ENCODE measurements at regions not wholly inside any gene's neighbourhood (a gene's known extent, or its start where the extent isn't known, plus 50 kb on each side); places are given as distances from the start of the nearest gene placed in this dataset.

DNA sequence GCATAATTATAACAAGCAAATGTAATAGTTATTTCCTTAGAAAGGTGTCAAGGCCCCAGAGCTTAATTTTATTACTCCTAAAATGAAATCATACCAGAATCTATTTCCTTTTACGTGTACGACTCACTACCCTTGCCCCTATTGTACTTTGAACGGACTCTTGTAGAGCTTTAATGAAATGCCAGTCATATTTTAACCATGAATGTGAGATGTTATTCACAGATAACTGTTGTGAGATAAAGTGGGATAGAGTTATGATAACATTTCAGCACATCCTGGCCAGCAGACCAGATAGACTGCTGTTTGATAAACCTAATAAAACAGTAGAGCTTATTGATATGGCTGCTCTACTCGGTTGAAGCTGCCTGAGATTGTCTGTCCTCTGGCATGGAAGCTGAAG, 500.8 kb upstream of the PBX1 start:
- no peaks in the 10 kb centered on the region for H3K27me3 ChIP-seq
- no peak overlapping the region for H3K4me3 ChIP-seq
- no peaks in the 10 kb centered on the region for H3K36me3 ChIP-seq
- no peaks in the 10 kb centered on the region for H3K4me1 ChIP-seq
- H3K9me3 ChIP-seq = no peaks in the 10 kb centered on the region
- no peak overlapping the region for H3K27ac ChIP-seq (replicated peaks in 1 of 4)
- TF ChIP-seq POLR2AphosphoS5 (IDR thresholded peaks at IDR 0.05) = no peak
- TF ChIP-seq POLR2A (IDR thresholded peaks at IDR 0.05; ENCODE audit: low read depth) = no peak
- TF ChIP-seq, protein P1, sequence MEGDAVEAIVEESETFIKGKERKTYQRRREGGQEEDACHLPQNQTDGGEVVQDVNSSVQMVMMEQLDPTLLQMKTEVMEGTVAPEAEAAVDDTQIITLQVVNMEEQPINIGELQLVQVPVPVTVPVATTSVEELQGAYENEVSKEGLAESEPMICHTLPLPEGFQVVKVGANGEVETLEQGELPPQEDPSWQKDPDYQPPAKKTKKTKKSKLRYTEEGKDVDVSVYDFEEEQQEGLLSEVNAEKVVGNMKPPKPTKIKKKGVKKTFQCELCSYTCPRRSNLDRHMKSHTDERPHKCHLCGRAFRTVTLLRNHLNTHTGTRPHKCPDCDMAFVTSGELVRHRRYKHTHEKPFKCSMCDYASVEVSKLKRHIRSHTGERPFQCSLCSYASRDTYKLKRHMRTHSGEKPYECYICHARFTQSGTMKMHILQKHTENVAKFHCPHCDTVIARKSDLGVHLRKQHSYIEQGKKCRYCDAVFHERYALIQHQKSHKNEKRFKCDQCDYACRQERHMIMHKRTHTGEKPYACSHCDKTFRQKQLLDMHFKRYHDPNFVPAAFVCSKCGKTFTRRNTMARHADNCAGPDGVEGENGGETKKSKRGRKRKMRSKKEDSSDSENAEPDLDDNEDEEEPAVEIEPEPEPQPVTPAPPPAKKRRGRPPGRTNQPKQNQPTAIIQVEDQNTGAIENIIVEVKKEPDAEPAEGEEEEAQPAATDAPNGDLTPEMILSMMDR (IDR thresholded peaks at IDR 0.05) = no peak
- no peak for TF ChIP-seq EP300 (IDR thresholded peaks at IDR 0.05)
- DNase-seq (ENCODE audit: extremely low spot score) = no peak
- 77% methylated on average over 4 of the region's 4 CpGs for WGBS
- intact Hi-C loops (cut with DNase I) = no loop called here

DNA sequence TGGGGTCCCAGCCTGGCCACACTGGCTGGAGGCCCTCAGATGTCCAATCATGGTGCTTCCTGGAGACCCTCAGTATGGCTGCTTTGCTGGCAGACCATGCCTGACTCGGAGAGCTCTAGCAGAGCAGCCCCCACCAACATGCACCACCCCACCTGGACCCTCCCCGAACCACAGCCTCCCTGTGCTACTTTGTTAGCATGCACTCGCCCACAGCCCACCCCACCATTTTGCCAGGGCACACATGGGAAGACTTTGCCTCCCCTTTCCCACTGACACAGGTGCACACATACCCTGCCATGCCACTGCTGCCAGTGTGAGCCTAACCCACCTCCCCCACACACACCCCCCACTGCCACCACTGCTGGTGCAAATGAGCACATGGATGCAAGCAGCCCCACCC, 497.5 kb upstream of the PBX1 start:
- intact Hi-C loops (cut with DNase I) = no loop called here

DNA sequence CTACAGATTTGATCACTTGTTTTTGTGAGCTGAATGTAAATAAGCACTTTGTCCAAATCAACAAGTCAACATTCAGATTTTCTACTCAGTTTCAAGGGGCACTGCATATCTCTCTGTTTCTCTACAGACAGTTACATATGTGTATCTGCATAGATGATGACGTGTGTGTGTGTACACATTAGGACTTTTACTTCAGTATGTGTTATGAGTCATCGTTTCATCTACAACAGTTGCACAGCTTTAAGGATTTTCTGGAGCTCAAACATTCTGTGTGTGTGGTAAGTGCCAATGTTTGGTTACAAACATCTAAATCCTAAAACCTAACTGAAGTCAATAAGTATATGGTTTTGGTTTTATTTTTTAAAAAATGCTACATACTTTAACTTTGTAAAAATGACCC, 494.5 kb upstream of the PBX1 start:
- Histone ChIP-seq H3K9me3 (peaks cover 0 to 5% (median under 1%) of the 10 kb centered on the region in 4 donors), H3K27ac (replicated peaks in 1 of 4) (no peak overlapping the region), H3K4me3 (no peak overlapping the region), H3K36me3 (no peaks in the 10 kb centered on the region), H3K27me3 (no peaks in the 10 kb centered on the region), H3K4me1 (no peaks in the 10 kb centered on the region)
- intact Hi-C loops (cut with DNase I) = no loop called here
- no peak for DNase-seq (ENCODE audit: extremely low spot score)
- WGBS = 81% methylated on average over 2 of the region's 2 CpGs
- TF ChIP-seq, protein P1 (IDR thresholded peaks at IDR 0.05) = no peak
- TF ChIP-seq POLR2AphosphoS5 (IDR thresholded peaks at IDR 0.05) (no peak), POLR2A (IDR thresholded peaks at IDR 0.05; ENCODE audit: low read depth) (no peak), EP300 (IDR thresholded peaks at IDR 0.05) (no peak)

More for the DNA sequence above, 497.5 kb upstream of the PBX1 start:
- Histone ChIP-seq H3K27ac (replicated peaks in 1 of 4) (no peak overlapping the region), H3K9me3 (no peaks in the 10 kb centered on the region), H3K36me3 (no peaks in the 10 kb centered on the region), H3K4me1 (no peaks in the 10 kb centered on the region), H3K27me3 (no peaks in the 10 kb centered on the region), H3K4me3 (no peak overlapping the region)
- WGBS = 100% methylated on average over 2 of the region's 3 CpGs
- DNase-seq (ENCODE audit: extremely low spot score) = no peak
- TF ChIP-seq, protein P1 (IDR thresholded peaks at IDR 0.05) = no peak
- TF ChIP-seq POLR2A (IDR thresholded peaks at IDR 0.05; ENCODE audit: low read depth) = no peak
- no peak for TF ChIP-seq POLR2AphosphoS5 (IDR thresholded peaks at IDR 0.05)
- TF ChIP-seq EP300 (IDR thresholded peaks at IDR 0.05) = no peak

DNA sequence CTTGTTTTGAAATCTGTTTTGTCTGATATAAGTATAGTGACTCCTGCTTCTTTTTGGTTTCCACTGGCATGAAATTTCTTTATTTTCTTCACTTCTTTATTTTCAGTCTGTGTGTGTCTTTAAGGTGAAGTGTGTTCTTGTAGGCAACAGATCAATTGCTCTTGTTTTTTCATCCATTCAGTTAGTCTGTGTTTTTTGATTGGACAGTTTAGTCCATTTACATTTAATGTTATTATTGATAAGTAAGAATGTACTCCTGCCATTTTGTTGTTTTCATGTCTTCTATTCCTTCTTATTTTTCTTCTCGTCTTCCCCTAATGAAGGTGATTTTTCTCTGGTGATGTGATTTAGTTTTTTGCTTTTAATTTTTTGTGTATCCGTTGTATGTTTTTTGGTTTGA, 487.7 kb upstream of the PBX1 start:
- intact Hi-C loops (cut with DNase I) = no loop called here
- H3K36me3 ChIP-seq = no peaks in the 10 kb centered on the region
- peaks cover 0 to 41% (median 32%) of the 10 kb centered on the region in 4 donors for H3K9me3 ChIP-seq
- no peak for DNase-seq (ENCODE audit: extremely low spot score)
- no peaks in the 10 kb centered on the region for H3K4me1 ChIP-seq
- H3K4me3 ChIP-seq = no peak overlapping the region
- WGBS = 92% methylated on average over 2 of the region's 2 CpGs
- TF ChIP-seq POLR2AphosphoS5 (IDR thresholded peaks at IDR 0.05) (no peak), EP300 (IDR thresholded peaks at IDR 0.05) (no peak), POLR2A (IDR thresholded peaks at IDR 0.05; ENCODE audit: low read depth) (no peak)
- TF ChIP-seq, protein P1 (IDR thresholded peaks at IDR 0.05) = no peak
- no peak overlapping the region for H3K27ac ChIP-seq (replicated peaks in 1 of 4)
- no peaks in the 10 kb centered on the region for H3K27me3 ChIP-seq

DNA sequence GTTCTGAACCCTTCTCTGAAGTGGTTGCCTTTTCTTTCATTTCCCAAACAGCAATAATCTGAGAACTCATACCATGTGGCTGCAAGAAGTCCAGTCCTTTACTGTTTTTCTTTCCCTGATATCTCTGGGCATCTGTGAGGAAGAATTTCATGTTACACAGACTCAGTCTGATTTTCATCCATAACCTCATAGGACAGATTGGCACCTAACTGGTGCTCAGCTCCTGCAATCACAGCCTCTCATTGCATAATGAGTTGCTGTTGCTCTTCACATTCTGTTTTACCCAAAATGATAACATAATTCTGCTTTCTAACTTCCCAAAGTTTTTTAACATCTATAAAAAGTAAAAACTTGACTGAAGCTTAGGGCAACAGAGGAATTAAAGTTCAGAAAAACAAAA, 472.2 kb upstream of the PBX1 start:
- no peaks in the 10 kb centered on the region for H3K36me3 ChIP-seq
- H3K4me1 ChIP-seq = no peaks in the 10 kb centered on the region
- DNase-seq (ENCODE audit: extremely low spot score) = no peak
- H3K27ac ChIP-seq (replicated peaks in 1 of 4) = no peak overlapping the region
- intact Hi-C loops (cut with DNase I) = no loop called here
- no peaks in the 10 kb centered on the region for H3K9me3 ChIP-seq
- H3K4me3 ChIP-seq = no peak overlapping the region
- H3K27me3 ChIP-seq = no peaks in the 10 kb centered on the region
- no peak for TF ChIP-seq EP300 (IDR thresholded peaks at IDR 0.05)
- TF ChIP-seq POLR2AphosphoS5 (IDR thresholded peaks at IDR 0.05) = no peak
- TF ChIP-seq, protein P1 (IDR thresholded peaks at IDR 0.05) = no peak
- no peak for TF ChIP-seq POLR2A (IDR thresholded peaks at IDR 0.05; ENCODE audit: low read depth)
